ENCODE measurements at regions not wholly inside any gene's neighbourhood (a gene's known extent, or its start where the extent isn't known, plus 50 kb on each side); places are given as distances from the start of the nearest gene placed in this dataset.

- no peak for TF ChIP-seq CTCF (IDR thresholded peaks at IDR 0.05)
Observed at GRCh38 chrX:40439625-40440532, 140.9 kb upstream of the ATP6AP2 start.

- TF ChIP-seq CTCF (IDR thresholded peaks at IDR 0.05), result no peak
Observed at GRCh38 chrX:40437348-40437747, 143.4 kb upstream of the ATP6AP2 start.

- TF ChIP-seq CTCF (IDR thresholded peaks at IDR 0.05), result no peak
Observed at GRCh38 chrX:40434947-40435346, 145.8 kb upstream of the ATP6AP2 start.

- no peak for TF ChIP-seq CTCF (IDR thresholded peaks at IDR 0.05)
Observed at GRCh38 chrX:40434443-40434842, 146.3 kb upstream of the ATP6AP2 start.

GRCh38 chrX:40433160-40433559 is 147.6 kb upstream of the ATP6AP2 start:
- TF ChIP-seq CTCF (IDR thresholded peaks at IDR 0.05), result no peak

- TF ChIP-seq CTCF (IDR thresholded peaks at IDR 0.05), result no peak
Observed at GRCh38 chrX:40424259-40424658, 156.5 kb upstream of the ATP6AP2 start.

- no peak for TF ChIP-seq CTCF (IDR thresholded peaks at IDR 0.05)
Observed at GRCh38 chrX:40423299-40423698, 157.5 kb upstream of the ATP6AP2 start.

Data from LNCAP (cell line).